ENCODE measurements at regions not wholly inside any gene's neighbourhood (a gene's known extent, or its start where the extent isn't known, plus 50 kb on each side); places are given as distances from the start of the nearest gene placed in this dataset.

- TF ChIP-seq REST (IDR thresholded peaks at IDR 0.05; ENCODE audit: insufficient read depth in 1 of 2, low read depth in 2 of 2, low read length in 1 of 2), result no peak
- TF ChIP-seq CTCF (IDR thresholded peaks at IDR 0.05), result no peak
Measured at GRCh38 chr13:53204598-53204997, 176.0 kb downstream of the OLFM4 start.

Data from Panc1 (cell line).